Kidney (tissue), 13 donors: ENCODE measurements at regions not wholly inside any gene's neighbourhood (a gene's known extent, or its start where the extent isn't known, plus 50 kb on each side); places are given as distances from the start of the nearest gene placed in this dataset.

Experiments used
- DNase-seq, 5 donors: peaks; one replicate each; pipeline ENCODE4 v3.0.0-alpha.2; 2013 to 2020
- FAIRE-seq: peaks from 2 replicates; lab custom pipeline; 2012; peaks lifted over from hg19 to GRCh38; lab: Jason Lieb, UNC
- H3K27ac ChIP-seq, 2 donors: one replicate each; pipeline ENCODE4 v1.7.0; 2013; ENCODE audit warnings: low read depth in 2 of 2, low read length in 2 of 2, inconsistent platforms in 1 of 2
- H3K27me3 ChIP-seq: one replicate; pipeline ENCODE4 v1.7.1; 2013; ENCODE audit warnings: low read length, inconsistent platforms; ENCODE audit not compliant: control insufficient read depth, insufficient read depth
- H3K36me3 ChIP-seq, 3 donors: one replicate each; pipeline versions ENCODE4 v1.7.0 to v1.7.1; 2013; ENCODE audit warnings: low read length in 3 of 3, control low read depth in 1 of 3, inconsistent platforms in 1 of 3; ENCODE audit not compliant: insufficient read depth in 3 of 3, control insufficient read depth in 2 of 3
- H3K4me1 ChIP-seq, 3 donors: one replicate each; pipeline versions ENCODE4 v1.7.0 to v1.7.1; 2013; ENCODE audit warnings: low read length in 3 of 3, inconsistent platforms in 1 of 3, low read depth in 1 of 3; ENCODE audit not compliant: control insufficient read depth in 2 of 3, insufficient read depth in 2 of 3
- H3K4me3 ChIP-seq, 3 donors: one replicate each; pipeline versions ENCODE4 v1.7.0 to v1.8.1; 2013; ENCODE audit warnings: low read length in 3 of 3, control low read depth in 1 of 3, inconsistent platforms in 1 of 3
- H3K9ac ChIP-seq, 3 donors: one replicate each; pipeline versions ENCODE4 v1.7.0 to v1.7.1; 2013; ENCODE audit warnings: low read length in 3 of 3, control low read depth in 1 of 3, inconsistent platforms in 1 of 3
- H3K9me3 ChIP-seq, 3 donors: one replicate each; pipeline versions ENCODE4 v1.7.0 to v1.7.1; 2013; ENCODE audit warnings: low read length in 3 of 3, control low read depth in 1 of 3, inconsistent platforms in 1 of 3; ENCODE audit not compliant: control insufficient read depth in 2 of 3, insufficient read depth in 1 of 3
- CTCF ChIP-seq: IDR thresholded peaks from 3 replicates; pipeline ENCODE4 v1.5.1; 2012; ENCODE audit warnings: mild to moderate bottlenecking, moderate library complexity, borderline replicate concordance; ENCODE audit not compliant: insufficient read depth; ENCODE audit errors: extremely low read depth
- intact Hi-C: fragments of 100-400 bp; cut with DNase I; formaldehyde crosslinking; loops from one replicate; pipeline ENCODE4 v1.11.1; 2022
- donor health status: control.
- donor health status: control.
- donor health status: control.
- donor health status: control.
- donor health status: control.
- donor health status: DM: yes; HTN: yes; CAD: no.
- donor health status: Normal renal cell carcinoma (clear cell type).

- TF ChIP-seq CTCF = no peak
- no peak overlapping the region for H3K4me3 ChIP-seq
- H3K27me3 ChIP-seq = no peaks in the 10 kb centered on the region
- FAIRE-seq (no peak), DNase-seq (no peak)
- H3K27ac ChIP-seq = no peak overlapping the region
- no peak overlapping the region for H3K9ac ChIP-seq
- no peaks in the 10 kb centered on the region for H3K9me3 ChIP-seq
- intact Hi-C loops = no loop called here
- H3K4me1 ChIP-seq = no peaks in the 10 kb centered on the region
- H3K36me3 ChIP-seq = no peaks in the 10 kb centered on the region
These were observed 118.0 kb downstream of the TPRA1 start for GRCh38 chr3:127472506-127472905.

- no peaks in the 10 kb centered on the region for H3K27me3 ChIP-seq
- no peak for FAIRE-seq
- intact Hi-C loops = no loop called here
These were observed 119.4 kb downstream of the TPRA1 start for GRCh38 chr3:127471142-127471541.

GRCh38 chr3:127469760-127470159, 120.8 kb downstream of the TPRA1 start:
- Histone ChIP-seq H3K4me1 (no peaks in the 10 kb centered on the region), H3K9me3 (no peaks in the 10 kb centered on the region), H3K4me3 (no peak overlapping the region), H3K36me3 (no peaks in the 10 kb centered on the region), H3K27me3 (no peaks in the 10 kb centered on the region), H3K9ac (no peak overlapping the region), H3K27ac (no peak overlapping the region)
- no peak for TF ChIP-seq CTCF
- DNase-seq (no peak), FAIRE-seq (no peak)
- intact Hi-C loops = no loop called here

More at GRCh38 chr3:127471142-127471541, 119.4 kb downstream of the TPRA1 start:
- Histone ChIP-seq H3K9me3 (no peaks in the 10 kb centered on the region), H3K9ac (no peak overlapping the region), H3K4me1 (no peaks in the 10 kb centered on the region), H3K27ac (no peak overlapping the region), H3K4me3 (no peak overlapping the region), H3K36me3 (no peaks in the 10 kb centered on the region)
- DNase-seq = no peak
- no peak for TF ChIP-seq CTCF

- Histone ChIP-seq H3K9ac (no peak overlapping the region), H3K4me1 (no peaks in the 10 kb centered on the region), H3K4me3 (no peak overlapping the region), H3K27me3 (no peaks in the 10 kb centered on the region), H3K27ac (no peak overlapping the region), H3K36me3 (no peaks in the 10 kb centered on the region), H3K9me3 (no peaks in the 10 kb centered on the region)
- FAIRE-seq (no peak), DNase-seq (no peak)
- intact Hi-C loops = no loop called here
- TF ChIP-seq CTCF = no peak
These were observed 123.1 kb downstream of the TPRA1 start for GRCh38 chr3:127467391-127467790.
